ENCODE measurements at regions not wholly inside any gene's neighbourhood (a gene's known extent, or its start where the extent isn't known, plus 50 kb on each side); places are given as distances from the start of the nearest gene placed in this dataset.

DNA sequence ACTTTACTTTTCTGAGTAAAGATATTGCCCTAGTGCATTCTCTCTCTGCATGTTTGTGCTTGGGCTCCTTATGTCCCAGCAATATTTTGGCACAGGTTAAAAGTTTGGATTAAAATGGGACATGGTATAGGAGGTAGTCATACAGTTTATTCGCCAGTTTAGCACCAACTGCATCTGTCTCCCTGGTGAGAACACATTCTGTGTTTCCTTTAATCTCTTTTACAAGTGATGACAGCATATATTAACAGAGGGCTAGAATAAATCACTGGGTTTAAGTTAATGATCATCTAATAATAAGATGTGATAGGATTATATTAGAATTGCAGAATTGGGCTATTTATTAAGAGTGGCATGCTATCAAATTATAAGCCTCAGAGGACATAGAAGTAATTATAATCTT lies 550.1 kb downstream of the LRRC70 start:
- no peak for DNase-seq (ENCODE audit: low read depth)
- no peak overlapping the region for H3K4me3 ChIP-seq (ENCODE audit: low read depth, low read length)
- TF ChIP-seq MYC (IDR thresholded peaks at IDR 0.05; ENCODE audit: low read depth, low read length) (no peak), POLR2A (IDR thresholded peaks at IDR 0.05; ENCODE audit: extremely low read depth, insufficient read length) (no peak)
- TF ChIP-seq, protein P1, sequence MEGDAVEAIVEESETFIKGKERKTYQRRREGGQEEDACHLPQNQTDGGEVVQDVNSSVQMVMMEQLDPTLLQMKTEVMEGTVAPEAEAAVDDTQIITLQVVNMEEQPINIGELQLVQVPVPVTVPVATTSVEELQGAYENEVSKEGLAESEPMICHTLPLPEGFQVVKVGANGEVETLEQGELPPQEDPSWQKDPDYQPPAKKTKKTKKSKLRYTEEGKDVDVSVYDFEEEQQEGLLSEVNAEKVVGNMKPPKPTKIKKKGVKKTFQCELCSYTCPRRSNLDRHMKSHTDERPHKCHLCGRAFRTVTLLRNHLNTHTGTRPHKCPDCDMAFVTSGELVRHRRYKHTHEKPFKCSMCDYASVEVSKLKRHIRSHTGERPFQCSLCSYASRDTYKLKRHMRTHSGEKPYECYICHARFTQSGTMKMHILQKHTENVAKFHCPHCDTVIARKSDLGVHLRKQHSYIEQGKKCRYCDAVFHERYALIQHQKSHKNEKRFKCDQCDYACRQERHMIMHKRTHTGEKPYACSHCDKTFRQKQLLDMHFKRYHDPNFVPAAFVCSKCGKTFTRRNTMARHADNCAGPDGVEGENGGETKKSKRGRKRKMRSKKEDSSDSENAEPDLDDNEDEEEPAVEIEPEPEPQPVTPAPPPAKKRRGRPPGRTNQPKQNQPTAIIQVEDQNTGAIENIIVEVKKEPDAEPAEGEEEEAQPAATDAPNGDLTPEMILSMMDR (IDR thresholded peaks at IDR 0.05; ENCODE audit: low read depth, low read length) = no peak

DNA sequence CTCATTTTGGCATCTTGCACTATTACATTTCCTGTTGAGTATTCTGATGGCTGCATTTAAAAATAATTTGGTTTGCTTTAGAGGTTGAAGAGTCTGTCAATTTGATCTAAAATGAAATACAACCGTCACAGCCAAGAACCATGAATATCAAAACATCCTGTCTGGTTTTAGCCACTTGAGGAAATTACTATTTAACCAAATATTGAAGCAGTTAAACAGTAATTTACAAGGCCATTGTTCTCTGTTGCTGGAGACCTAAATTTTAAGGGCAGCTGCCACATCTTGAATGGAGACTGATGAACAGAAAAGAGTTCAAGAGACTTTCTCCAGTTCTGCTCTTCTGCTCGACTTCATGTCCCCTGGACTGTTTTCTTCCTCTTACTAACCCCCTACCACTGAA lies 549.4 kb downstream of the LRRC70 start:
- no peak overlapping the region for H3K4me3 ChIP-seq (ENCODE audit: low read depth, low read length)
- TF ChIP-seq, protein P2, sequence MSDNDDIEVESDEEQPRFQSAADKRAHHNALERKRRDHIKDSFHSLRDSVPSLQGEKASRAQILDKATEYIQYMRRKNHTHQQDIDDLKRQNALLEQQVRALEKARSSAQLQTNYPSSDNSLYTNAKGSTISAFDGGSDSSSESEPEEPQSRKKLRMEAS (IDR thresholded peaks at IDR 0.05; ENCODE audit: low read depth, low read length) = no peak
- TF ChIP-seq POLR2A (IDR thresholded peaks at IDR 0.05; ENCODE audit: extremely low read depth, insufficient read length) (no peak), MYC (IDR thresholded peaks at IDR 0.05; ENCODE audit: low read depth, low read length) (no peak)
- TF ChIP-seq, protein P1 (IDR thresholded peaks at IDR 0.05; ENCODE audit: low read depth, low read length) = no peak
- DNase-seq (ENCODE audit: low read depth) = no peak

DNA sequence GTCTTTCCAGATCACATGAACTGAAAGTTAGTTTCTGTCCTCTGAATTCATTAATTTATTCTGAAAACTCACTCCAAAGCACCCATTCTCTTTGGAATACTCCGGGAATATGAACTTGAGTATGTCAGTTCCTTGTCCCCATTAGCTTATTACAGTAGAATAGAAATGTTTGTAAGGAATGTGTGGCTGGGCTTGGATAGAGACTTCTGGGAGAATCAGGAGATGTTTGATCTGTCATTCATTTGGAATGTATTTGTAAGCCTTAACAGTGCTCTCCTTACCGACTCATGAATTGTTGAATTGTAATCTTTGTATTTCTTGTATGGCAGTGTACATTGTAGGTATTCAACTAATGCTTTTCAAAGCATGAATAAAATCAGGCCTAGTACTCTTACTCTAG lies 548.4 kb downstream of the LRRC70 start:
- TF ChIP-seq POLR2A (IDR thresholded peaks at IDR 0.05; ENCODE audit: extremely low read depth, insufficient read length) (no peak), MYC (IDR thresholded peaks at IDR 0.05; ENCODE audit: low read depth, low read length) (no peak)
- TF ChIP-seq, protein P2 (IDR thresholded peaks at IDR 0.05; ENCODE audit: low read depth, low read length) = no peak
- TF ChIP-seq, protein P1 (IDR thresholded peaks at IDR 0.05; ENCODE audit: low read depth, low read length) = no peak
- DNase-seq (ENCODE audit: low read depth) = no peak
- no peak overlapping the region for H3K4me3 ChIP-seq (ENCODE audit: low read depth, low read length)

DNA sequence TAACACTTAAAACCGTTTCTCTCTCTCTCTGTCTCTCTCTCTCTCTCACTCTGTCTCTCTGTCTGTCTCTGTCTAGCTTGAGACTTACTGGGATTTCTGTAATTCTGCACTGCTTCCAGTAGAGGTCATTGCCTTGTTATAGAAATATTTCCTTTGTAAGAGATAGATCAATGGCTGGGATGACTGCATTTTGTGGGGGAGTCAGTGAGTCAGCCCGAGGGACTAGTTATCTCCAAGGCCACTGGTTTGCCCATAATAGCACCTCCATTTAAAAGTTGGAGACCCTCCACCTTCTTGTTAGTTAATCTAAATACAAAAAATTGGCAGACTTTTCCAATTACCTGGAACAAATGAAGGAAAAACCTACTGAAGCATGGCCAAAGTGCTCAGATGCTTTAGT lies 547.2 kb downstream of the LRRC70 start:
- peak; percentile 59 for DNase-seq (ENCODE audit: low read depth)
- H3K4me3 ChIP-seq (ENCODE audit: low read depth, low read length) = no peak overlapping the region
- TF ChIP-seq, protein P1 (IDR thresholded peaks at IDR 0.05; ENCODE audit: low read depth, low read length) = peak; percentile 49
- TF ChIP-seq, protein P2 (IDR thresholded peaks at IDR 0.05; ENCODE audit: low read depth, low read length) = no peak

DNA sequence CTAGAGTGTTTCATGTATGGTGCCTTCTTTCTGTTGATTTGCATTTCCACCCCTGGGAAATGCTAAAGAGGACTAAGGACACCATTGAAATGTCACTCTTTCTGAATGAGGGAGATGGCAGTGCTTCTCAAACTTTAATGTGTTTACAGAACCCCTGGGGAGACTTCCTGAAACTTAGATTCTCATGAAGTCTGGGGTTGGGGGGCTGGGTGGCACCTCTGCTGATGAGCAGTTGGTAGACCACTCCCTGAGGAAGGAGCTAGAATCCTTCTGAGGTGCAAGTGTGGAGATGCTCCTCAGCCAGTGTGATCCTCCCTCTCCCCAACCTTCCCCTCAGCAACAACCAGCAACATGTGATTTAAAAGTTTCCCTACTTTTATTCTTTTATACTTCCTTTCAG lies 546.8 kb downstream of the LRRC70 start:
- TF ChIP-seq POLR2A (IDR thresholded peaks at IDR 0.05; ENCODE audit: extremely low read depth, insufficient read length) (no peak), MYC (IDR thresholded peaks at IDR 0.05; ENCODE audit: low read depth, low read length) (no peak)
- TF ChIP-seq, protein P1 (IDR thresholded peaks at IDR 0.05; ENCODE audit: low read depth, low read length) = no peak
- TF ChIP-seq, protein P2 (IDR thresholded peaks at IDR 0.05; ENCODE audit: low read depth, low read length) = no peak
- H3K4me3 ChIP-seq (ENCODE audit: low read depth, low read length) = no peak overlapping the region
- DNase-seq (ENCODE audit: low read depth) = no peak

DNA sequence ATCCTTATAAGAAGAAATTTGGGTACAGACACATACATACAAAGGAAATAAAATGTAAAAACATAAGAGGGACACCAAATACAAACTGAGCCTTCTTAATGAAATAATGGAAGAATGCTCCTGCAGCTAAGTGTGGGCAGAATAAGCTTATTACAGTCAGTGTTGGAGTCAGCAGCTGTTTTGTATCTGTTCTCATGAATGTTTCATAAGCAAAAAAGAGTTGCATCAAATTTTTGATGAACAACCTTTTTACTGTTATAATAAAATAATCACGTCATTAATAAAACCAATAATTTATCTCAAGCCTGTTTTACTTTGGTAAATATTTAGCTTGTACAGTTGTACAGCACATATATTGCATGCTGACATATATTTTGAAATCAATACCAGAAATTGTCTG lies 545.6 kb downstream of the LRRC70 start:
- H3K4me3 ChIP-seq (ENCODE audit: low read depth, low read length) = no peak overlapping the region
- TF ChIP-seq, protein P1 (IDR thresholded peaks at IDR 0.05; ENCODE audit: low read depth, low read length) = no peak
- TF ChIP-seq POLR2A (IDR thresholded peaks at IDR 0.05; ENCODE audit: extremely low read depth, insufficient read length) (no peak), MYC (IDR thresholded peaks at IDR 0.05; ENCODE audit: low read depth, low read length) (no peak)
- DNase-seq (ENCODE audit: low read depth) = no peak
